Midbrain (tissue), 1 donor: ENCODE measurements at regions not wholly inside any gene's neighbourhood (a gene's known extent, or its start where the extent isn't known, plus 50 kb on each side); places are given as distances from the start of the nearest gene placed in this dataset.

Experiments
- DNase-seq: peaks from one replicate; lab custom pipeline; 2025; lab: John Stamatoyannopoulos, UW

DNA sequence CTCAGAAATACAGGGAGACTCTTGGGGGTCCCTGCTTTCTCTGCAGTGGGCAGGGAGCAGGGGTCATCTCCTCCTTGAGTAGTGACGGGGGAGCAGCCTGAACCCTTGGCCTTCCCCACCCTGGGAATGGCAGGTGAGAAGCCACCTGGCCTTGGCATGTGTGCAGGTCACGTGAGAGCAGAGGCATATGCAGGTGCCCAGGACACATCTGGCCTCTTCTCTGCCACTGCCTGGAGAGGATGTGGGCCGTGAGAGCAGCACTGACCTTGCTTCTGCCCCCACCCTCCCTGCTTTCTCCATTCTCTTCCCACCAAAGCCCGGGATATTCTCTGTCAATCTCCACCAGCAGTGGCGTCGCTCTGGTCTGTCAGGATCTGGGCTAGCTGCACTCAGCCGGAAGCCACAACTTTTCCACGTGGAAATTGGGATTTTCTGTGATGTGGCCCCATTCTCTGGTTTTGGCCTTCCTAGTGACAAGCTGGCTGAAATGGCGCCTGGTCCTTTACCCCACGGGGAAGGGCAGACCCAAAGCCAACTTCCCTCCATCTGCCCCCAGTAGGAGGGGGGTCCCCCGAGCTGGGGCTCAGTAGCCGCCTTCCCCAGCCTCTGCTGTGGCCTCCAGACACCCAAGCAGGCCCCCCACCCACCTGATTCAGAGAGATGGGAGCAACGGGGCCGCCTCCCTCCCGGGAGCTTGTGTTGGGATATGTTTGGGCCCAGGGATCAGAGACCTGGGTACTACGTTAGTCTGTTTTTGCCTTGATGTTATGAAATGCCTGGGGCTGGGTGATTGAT, 70.4 kb upstream of the FCN1 start:
- DNase-seq, result no peak

DNA sequence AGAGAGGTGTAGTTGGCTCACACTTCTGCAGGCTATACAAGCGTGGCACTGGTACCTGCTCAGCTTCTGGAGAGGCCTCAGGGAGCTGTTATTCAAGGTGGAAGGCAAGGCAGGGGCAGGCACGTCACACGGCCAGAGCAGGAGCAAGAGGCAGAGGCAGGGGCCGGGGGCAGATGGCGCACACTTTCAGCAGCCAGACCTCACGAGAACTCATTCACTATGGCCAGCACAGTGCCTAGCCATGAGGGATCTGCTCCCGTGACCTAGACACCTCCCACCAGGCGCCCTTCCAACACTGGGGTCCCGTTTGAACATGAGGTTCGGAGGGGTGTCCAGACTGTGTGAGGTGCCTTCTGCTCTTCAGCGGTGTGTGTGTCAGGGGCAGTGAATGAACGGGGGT, 71.0 kb upstream of the FCN1 start:
- DNase-seq, result no peak

DNA sequence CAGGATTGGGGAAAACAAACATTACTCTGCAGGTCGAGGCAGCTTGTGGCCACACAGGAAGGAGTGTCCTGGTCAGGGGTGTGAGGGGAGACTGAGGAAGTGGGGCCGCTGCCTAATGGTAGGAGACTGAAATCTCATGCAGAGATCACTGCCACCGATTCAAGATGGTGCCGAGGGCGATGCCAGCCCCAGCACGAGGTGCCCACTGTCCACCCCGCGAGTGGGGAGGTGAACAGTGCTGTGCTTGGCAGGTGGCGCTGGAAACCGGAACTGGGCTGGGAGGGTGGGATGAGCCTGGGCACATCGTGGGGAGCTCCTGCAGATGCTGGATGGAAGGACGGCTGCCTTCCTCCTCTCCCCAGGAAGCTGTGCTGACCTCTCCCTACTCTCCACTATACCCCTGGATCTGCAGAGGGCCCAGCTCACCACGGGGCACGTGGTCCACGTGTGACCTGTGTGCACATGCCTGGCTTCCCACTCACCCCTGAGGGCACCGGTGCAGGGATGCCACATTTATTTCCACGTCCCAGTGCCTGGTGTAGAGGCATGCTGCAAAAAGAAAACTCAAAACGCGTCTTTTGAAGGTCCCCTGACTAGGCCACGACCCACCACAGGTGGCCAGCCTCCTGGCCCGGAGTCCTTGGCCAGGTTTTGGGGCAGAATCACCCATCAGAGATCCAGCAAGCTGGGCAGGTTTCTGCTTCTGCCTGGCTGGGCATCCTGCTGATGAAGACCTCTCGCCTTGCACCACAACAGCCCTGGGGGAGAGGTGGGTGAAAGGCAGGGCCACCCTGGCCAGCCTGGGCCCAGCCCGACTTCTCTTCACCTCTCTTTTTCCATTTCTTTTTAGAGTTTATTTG, 71.7 kb upstream of the FCN1 start:
- no peak for DNase-seq

DNA sequence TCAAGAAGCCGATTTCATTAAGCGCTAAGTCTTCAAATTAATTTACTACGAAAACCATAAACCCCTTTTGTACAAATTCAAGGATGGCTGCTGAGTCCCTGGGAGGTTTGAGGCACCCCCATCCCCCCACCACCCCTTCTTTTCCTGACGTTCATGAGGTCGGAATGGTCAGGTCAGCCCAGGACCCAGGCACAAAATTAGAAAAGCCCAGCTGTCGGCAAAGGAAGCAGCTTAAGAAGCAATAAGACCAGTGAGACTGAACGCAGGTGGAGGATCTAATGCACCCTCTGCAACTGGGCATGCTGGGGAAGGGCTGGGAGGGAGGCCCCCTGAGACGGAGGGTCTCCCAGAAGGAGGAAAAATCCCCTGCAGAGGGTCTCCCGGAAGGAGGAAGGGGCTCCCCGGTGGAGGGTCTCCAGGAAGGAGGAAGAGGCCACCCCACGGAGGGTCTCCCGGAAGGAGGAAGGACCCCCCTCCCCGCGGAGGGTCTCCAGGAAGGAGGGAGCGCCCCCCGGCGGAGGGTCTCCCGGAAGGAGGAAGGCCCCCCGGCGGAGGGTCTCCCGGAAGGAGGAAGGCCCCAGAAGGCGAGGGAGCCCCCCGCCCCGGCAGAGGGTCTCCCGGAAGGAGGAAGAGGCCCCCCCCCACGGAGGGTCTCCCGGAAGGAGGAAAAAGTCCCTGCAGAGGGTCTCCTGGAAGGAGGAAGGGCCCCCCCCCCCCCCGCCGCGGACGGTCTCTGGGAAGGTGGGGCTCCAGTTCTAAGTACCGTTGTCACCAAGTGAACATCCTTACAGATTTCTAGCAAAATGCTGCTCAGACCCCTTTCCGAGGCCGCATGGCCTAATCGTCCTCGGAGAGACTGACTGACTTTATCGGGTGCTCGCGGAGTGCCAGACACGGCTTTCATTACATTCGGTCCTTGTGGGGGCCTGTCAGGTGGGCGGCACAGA, 74.4 kb upstream of the FCN1 start:
- no peak for DNase-seq

DNA sequence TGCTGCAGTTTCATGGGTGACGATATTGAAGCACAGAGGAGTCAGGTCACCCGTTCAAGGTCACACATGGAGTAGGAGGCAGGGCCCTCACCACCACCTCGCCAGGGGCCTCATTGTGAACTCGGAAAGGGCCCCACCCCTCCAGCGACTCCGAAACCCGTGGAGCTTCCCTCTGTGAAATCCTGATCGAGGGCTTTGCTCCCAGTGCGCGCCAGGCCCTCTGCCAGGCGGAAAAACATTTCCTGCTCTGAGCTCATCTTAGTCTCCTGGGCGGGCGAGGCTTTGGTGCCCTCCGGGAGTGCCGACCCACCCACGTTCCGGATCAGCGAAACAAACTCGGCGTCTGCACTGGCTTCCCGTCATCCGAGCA, 75.0 kb upstream of the FCN1 start:
- DNase-seq, result no peak

DNA sequence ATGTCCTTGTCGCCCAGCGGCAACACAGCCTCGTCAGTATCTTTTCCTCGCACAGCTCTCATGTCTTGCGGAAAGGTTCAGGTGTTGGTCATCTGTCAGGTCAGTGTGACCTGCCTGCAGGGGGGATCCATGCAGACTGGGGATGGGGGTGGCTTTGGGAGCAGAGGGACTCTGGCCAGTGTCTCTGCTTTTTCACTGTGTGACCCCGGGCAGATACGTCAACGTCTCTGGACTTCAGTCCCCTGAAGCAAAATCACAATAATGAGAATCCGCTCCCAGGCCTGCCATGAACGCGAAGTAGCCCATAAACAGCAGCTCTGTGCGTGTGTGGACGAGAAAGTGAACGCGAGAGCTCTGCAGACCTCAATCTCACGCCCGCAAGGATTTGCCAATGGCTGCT, 75.7 kb upstream of the FCN1 start:
- no peak for DNase-seq

DNA sequence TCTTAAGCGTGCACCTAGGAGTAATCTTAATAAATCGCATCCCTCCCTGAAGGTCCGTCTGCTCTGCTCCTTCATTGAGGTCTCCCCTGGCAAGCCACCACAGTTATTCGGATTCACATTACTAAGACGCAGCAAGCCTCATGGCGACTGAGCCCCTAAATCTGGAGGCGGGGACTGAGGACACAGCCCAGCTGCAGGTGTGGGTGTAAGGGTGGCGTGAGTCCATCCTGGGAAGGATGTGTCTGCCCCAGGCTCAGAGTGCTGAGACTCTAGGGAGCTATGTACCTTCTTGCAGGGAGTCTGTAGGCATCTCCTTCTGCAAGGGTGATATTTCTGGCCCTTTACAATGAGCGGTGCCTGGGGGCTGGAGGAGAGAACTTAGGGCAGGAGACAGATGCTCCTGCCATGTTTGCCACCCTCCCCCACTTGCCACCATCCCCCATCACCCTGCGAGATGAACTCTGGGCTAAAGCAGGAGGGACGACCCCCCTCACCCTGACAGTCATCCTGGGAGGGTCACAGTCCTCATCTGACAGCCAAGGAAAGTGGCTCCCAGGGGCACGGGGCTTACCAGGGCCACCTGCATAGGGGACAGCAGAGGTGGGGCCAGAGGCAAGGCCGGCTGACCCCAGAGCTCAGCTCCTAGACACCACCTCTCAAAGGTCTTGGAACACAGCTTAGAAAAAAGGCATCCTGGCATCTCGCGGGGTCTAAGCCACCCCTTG, 76.4 kb upstream of the FCN1 start:
- no peak for DNase-seq

DNA sequence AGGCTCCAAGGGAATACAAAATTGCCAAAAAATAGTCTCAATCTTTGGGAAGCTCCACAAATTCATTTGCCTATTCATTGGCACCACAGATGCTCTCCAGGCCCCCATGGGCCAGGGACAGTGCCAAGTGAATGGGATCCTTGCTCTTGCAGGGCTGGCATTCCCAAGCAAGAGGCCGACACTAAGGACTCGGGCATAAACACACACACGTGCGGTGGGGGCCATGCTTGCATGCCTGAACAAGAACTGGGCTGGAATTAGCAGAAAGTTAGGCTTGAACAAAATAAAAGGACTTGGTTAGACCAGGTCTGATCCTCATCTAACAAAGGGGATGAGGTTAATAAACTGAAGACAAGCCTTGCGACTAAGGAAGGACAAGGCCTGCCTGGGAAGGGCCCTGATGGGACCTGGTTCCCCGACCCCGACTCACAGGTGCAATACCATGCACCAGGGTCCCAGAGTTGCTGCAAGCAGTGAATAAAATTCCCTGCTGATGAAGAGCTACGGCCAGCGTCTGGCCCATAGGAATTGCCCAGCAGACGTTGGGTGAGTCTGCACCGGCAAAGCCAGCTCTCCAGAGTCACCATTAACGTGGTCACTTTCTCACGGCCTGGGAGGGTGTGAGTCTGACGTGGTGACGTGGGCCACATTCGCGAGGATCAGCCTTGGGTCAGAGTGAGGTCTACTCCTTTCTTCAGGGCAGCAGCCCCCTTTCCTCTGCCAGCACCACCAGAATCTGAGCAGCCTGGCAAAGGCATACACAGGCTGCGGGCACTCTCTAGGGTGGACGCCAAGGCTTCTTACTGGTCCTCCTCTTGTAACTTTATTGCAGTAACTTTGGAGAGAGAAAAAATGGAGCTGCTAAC, 77.4 kb upstream of the FCN1 start:
- DNase-seq, result no peak

DNA sequence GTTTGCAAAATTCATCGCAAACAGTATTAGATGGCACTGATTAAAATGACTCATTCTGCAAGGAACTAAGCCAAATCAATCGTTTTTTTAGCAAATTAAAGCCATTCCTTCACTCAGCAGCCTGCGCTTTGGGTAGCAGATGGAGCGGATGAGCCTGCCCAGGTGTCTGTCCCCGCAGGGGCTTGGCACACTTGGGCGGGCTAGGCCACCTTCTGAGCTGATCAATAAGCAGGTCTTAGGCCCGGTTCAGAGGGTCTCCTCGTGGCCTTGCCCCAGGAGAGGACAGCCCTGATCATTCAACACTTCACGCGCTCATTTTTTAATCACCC, 78.0 kb upstream of the FCN1 start:
- no peak for DNase-seq

DNA sequence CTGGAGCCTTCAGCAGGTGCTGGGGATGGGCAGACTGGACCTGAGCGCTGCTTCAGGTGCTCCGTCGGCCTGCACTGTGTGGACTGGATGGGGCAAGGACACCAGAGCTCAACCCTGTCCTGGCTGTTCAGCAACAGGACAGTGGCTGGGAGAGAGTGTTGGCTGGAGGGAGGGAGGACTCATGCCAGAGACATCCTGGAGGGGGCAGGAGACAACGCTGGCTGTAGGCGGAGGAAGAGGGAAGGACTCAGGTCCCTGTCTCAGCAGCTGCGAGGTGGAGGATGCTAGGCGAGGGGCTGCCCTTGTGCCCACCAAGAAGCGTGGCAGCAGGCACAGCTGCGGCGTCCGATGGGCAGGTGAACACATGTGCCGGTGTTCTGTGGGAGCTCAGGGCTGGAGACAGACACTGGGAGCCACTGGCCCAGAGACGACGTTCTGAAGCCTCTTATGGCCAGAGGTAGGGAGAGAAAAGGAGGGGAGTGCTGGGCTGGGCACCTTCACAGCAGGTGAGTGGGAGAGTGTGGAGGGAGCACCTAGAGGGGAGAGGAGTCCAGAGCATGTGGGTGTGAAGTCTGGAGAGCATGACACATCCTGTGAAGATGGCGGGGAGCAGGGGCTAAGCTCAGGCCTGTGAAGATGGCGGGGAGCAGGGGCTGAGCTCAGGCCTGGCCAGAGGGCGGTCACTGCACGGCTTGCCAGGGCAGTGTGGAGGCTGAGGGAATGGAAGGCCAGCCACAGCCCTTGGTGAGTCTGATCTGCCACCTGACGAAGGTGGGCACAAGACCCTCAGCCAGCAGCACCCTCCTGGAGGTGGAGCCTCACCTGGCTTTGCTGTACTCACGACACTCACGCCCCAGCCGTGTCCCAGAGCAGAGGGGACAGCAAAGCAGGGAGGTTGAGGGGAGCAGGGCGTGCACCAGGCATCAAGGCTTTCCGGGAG, 79.1 kb upstream of the FCN1 start:
- DNase-seq, result no peak

DNA sequence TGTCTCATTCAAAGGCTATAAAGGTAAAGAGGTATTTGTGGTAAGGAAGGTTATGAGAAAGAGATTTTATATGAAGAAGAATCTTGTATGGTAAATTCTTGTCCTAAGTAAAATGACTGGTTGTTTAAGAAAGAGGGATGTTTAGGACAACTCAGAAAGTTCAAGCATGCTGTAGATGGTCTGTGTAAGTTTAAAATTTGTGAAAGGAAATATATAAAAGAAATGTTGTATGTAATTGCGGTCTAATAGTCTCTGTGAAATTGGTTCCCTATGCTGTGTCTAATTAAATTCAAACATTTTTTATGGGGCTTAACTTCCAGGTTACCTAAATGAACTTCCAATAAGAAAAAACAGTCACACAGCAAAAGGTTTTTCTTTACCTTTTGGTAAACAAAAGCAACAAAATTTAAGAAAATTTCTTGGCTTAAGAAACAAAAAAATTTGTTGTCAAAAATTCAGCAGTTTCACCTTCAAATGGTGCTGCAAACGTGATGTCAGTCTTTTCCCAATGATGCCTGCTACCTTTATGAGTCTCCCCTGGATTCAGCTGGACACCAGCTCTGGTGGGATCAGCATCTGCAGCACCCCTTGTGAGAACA, 83.0 kb upstream of the FCN1 start:
- DNase-seq, result no peak

DNA sequence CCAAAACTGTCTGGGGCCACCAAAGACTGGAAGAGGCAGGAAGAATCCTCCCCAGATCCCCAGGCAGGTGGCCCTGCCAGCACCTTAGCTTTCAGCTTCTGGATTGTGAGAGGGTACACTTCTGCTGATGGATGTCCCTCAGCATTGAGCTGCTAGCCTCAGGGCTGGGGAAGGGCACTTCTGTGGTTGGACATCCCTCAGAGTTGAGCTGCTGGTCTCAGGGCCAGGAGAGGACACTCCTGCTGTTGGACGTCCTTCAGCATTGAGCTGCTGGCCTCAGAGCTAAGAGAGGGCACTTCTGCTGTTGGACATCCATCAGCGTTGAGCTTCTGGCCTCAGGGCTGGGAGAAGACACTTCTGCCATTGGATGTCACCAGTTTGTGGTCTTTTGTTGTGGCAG, 83.8 kb upstream of the FCN1 start:
- DNase-seq, result no peak

DNA sequence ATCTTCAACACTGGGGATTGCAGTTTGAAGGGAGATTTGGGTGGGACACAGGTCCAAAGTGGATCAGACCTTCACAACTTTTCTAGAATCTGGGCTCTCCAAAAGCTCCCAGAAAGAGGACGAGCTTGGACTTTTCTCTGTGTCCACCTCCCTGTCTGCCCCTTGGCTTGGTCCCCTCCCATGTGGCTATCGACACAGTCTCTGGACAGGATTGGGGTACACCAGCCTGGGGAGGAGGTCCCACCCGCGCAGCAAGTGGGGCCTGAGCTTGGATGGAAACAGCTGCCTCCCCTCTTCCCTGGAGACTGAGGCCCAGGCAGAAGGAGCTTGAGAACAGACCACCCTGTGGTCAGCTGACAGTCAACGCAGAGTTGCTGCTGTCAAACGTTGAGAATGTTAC, 84.6 kb upstream of the FCN1 start:
- no peak for DNase-seq

DNA sequence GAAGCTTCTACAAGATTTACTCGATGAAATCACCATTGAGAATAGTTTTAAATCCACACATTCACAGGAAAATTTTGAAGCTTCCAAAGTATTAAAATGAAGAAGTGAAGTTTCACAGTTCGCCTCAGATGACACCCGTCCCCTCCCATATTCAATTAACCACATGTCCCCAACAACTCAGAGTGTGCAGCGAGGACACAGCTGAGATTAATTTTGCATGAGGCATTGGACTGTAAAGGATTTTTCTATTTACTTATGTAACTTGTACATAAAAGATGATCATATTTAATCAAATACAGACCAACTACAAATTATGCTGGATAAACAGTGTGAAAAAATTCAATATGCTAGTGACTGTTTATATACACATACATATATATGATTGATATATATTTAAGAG, 84.7 kb upstream of the OLFM1 start:
- DNase-seq, result no peak

DNA sequence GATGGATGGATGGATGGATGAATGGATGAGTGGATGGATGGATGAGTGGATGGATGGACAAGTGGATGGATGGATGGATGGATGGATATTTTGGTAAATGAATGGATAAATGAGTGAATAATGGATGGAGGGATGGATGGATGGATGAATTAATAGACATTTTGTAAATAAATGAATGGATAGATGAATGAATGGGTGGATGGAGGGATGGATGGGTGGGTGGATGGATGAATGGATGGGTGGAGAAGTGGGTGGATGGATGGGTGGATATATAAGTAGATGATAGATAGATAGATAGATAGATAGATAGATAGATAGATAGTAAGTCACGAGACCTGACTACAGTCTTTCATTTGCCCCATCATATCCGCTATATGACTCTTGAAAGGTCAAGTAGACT, 82.7 kb upstream of the OLFM1 start:
- DNase-seq, result no peak

DNA sequence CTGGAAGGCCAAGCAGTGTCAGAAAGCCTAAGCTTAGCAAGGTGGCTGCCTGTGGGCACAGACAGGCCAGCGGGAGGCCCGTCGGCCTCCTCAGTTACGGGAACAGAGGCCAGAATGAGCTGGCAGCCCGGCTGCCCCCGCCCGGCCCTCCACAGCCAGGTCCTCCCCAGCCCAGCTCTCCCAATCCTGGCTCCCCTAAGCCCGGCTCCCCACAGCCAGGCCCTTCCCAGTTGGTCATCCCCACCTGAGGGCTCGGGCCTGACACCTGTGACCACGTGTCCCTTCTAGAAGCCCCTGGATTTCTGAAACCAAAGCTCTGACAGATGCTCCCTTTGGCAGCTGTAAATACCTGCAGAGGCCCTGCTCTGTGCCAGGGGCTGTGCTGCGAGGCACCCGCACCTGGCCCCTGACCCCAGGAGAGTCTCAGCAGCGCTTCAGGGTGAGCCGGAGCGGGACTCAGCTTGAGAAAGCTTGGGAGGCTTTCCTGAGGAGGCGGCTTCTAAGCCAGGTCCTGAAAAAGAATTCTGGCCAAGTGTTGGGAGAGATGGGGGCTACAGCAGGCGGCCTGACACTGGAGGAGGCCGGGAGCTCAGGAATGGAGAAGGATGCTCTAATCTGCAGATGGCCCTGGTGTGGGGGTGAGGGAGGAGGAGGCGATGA, 80.4 kb upstream of the OLFM1 start:
- no peak for DNase-seq

DNA sequence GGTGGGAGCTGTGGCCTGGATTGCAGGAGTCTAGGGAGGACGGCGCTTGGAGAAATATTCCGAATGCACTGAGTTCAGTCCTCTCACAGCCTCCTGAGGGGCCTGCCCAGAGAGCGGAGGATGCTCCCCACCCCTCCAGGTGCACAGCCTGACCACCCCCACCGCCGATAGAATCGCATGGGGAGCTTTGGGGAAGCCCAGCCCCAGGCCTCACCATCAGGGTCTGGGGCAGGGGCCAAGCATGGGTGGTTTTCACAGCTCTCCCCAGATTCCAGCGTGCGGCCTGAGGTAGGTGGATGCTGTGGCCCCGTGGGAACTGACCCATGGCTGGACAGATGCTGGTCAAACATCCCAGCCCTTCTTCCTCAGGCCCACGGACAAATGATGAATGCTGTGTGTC, 79.9 kb upstream of the OLFM1 start:
- DNase-seq, result no peak

DNA sequence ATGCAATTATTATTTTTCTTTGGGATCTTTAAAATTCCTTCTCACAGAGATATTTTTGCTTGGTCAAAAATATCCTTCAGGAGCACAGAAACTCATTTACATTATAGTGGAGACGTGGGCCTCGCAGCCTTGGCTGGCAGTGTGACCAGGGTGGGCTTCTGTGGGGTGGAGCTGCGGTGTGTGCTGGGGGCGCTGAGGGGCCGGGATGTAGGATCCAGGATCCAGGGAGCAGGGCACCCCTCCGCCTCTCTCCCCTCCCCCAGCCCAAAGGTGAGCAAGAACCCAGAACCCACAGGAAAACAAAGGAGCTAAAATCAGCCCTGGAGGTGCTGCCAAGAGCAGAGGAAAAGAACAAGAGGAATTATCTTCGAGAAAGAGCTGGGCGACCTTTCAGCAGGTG, 79.1 kb upstream of the OLFM1 start:
- DNase-seq, result no peak

DNA sequence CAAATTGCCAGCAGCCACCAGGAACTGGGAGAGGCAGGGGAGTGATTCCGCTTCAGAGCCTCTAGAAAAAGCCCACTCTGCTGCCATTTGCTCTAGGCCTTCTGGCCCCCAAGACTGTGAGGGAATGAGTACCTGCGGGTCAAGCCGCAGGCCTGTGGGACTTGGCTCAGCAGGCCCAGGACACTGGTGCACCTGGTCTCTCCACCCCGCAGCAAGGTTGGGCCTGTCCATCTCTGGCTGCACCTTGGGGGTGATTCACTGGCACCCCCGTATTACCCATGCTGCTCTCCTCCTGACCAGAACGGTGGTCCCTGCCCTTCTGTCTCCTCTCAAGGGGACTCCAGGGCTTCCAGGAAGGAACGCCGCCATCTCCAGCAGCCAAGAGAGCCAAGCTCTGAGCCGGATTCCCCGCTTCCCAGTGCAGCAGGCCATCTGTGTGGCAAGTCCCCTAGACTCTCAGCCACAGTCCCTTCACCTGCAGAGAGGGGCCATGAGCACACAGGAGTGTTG, 78.4 kb upstream of the OLFM1 start:
- no peak for DNase-seq
